PC-3 (cell line): ENCODE measurements at regions not wholly inside any gene's neighbourhood (a gene's known extent, or its start where the extent isn't known, plus 50 kb on each side); places are given as distances from the start of the nearest gene placed in this dataset.

ENCODE experiments used
- CTCF ChIP-seq: fragments of 300-600 bp; sonication (generic); conservative IDR thresholded peaks from 2 replicates; pipeline ENCODE4 v1.5.1; 2017; ENCODE audit warnings: antibody characterized with exemption, low read depth, mild to moderate bottlenecking, low read length
- EZH2phosphoT487 ChIP-seq: fragments of 300-600 bp; sonication (generic); IDR thresholded peaks from 2 replicates; pipeline ENCODE4 v1.6.1; 2018; ENCODE audit warnings: mild to moderate bottlenecking, antibody characterized with exemption, low read length, borderline replicate concordance

GRCh38 chr10:29035721-29036120 is 253.1 kb upstream of the LYZL1 start:
- TF ChIP-seq CTCF (no peak), EZH2phosphoT487 (no peak)
